Spleen (tissue), 7 donors: ENCODE measurements at regions not wholly inside any gene's neighbourhood (a gene's known extent, or its start where the extent isn't known, plus 50 kb on each side); places are given as distances from the start of the nearest gene placed in this dataset.

ENCODE experiments used
- CTCF ChIP-seq, 11 experiments: fragments of 200-600 bp in 7 of 11; fragments of 450-650 bp in 4 of 11; sonication (generic) in 4 of 11; IDR thresholded peaks in 8 of 11; conservative IDR thresholded peaks in 3 of 11; 1 replicate in 7 of 11; 2 replicates in 4 of 11; pipeline versions ENCODE4 v1.4.0 to v1.8.0; 2016 to 2021; ENCODE audit warnings: antibody characterized with exemption in 11 of 11, inconsistent platforms in 4 of 11, mild to moderate bottlenecking in 1 of 11
- POLR2AphosphoS5 ChIP-seq, 3 donors: sonication (generic); formaldehyde crosslinking; IDR thresholded peaks; one replicate each; pipeline ENCODE4 v1.5.1; 2017; ENCODE audit warnings: antibody characterized with exemption in 3 of 3
- donor health status: DM: no; HTN: no; CAD: no; lungs with moderate emphysema.
- donor health status: DM: no; HTN: no; CAD: no.
- donor health status: DM: no; HTN: no; CAD: no.

GRCh38 chr2:778731-779350 lies 101.6 kb upstream of the TMEM18 start:
- TF ChIP-seq CTCF (IDR thresholded peaks at IDR 0.05 in 8 of 11, conservative IDR thresholded peaks at IDR 0.05 in 3 of 11) (no peak), POLR2AphosphoS5 (IDR thresholded peaks at IDR 0.05) (no peak)
